Epithelial cell of esophagus (primary cell): ENCODE measurements at regions not wholly inside any gene's neighbourhood (a gene's known extent, or its start where the extent isn't known, plus 50 kb on each side); places are given as distances from the start of the nearest gene placed in this dataset.
A peak's percentile ranks its signal among the peaks of the same experiment; 100 is the strongest.
"Not testable (repeated sequence)": the region's sequence is repeated elsewhere in the genome, so short reads cannot be mapped to it uniquely, and the experiment has no call there.

Source experiments
- DNase-seq: peaks from one replicate; pipeline ENCODE4 v3.0.0; 2010; ENCODE audit warnings: low read depth
- H3K4me3 ChIP-seq: 2 replicates; pipeline ENCODE4 v1.5.1; 2011; ENCODE audit warnings: mild to moderate bottlenecking, low read length, control low read depth
- TF ChIP-seq, protein P1 (sequence below): IDR thresholded peaks from 2 replicates; pipeline ENCODE4 v1.5.1; 2011; ENCODE audit warnings: low read depth, mild to moderate bottlenecking, low read length, control low read depth, inconsistent platforms; ENCODE audit not compliant: insufficient read depth; ENCODE audit errors: missing control alignments

DNA sequence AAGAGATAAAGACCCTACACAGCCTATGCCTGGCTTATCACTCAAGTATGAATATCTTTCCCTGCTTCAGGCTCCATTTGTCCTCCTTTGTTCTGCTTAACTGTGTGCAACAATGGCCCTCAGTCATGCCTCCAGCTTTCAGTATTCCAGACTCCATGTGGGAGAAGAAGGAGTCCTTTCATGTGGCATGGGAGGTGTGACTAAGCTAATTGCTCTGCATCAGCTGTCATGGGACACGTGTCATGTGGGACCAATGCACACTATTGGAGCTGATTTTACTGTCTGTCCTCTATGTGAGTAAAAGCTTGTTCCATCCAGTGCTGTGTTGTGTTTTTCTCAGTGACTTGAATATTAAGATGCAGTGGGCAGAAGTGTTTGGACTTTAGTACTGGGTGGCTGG lies 1198.3 kb downstream of the OLFM4 start:
- no peak for DNase-seq
- no peak overlapping the region for H3K4me3 ChIP-seq
- TF ChIP-seq, protein P1, sequence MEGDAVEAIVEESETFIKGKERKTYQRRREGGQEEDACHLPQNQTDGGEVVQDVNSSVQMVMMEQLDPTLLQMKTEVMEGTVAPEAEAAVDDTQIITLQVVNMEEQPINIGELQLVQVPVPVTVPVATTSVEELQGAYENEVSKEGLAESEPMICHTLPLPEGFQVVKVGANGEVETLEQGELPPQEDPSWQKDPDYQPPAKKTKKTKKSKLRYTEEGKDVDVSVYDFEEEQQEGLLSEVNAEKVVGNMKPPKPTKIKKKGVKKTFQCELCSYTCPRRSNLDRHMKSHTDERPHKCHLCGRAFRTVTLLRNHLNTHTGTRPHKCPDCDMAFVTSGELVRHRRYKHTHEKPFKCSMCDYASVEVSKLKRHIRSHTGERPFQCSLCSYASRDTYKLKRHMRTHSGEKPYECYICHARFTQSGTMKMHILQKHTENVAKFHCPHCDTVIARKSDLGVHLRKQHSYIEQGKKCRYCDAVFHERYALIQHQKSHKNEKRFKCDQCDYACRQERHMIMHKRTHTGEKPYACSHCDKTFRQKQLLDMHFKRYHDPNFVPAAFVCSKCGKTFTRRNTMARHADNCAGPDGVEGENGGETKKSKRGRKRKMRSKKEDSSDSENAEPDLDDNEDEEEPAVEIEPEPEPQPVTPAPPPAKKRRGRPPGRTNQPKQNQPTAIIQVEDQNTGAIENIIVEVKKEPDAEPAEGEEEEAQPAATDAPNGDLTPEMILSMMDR: no peak

DNA sequence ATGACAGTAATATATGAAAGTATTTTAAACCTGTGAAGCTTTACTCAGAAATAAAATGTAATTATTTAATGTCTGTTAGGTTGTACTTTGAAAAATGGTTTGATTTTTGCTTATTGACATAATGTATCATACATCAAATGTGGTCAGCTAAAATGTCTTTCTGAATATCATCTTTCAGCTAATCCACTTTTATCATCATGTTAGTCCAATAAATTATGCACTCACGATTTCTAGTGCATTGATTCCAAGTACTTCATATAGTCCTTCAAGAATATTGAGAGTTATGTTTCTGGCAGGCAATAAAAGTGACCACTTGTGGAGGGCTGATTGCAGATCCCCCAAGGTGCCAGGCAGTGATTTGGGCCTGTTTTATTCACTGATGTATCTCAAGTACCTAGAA lies 1204.1 kb downstream of the OLFM4 start:
- H3K4me3 ChIP-seq: no peak overlapping the region
- TF ChIP-seq, protein P1: no peak
- no peak for DNase-seq

DNA sequence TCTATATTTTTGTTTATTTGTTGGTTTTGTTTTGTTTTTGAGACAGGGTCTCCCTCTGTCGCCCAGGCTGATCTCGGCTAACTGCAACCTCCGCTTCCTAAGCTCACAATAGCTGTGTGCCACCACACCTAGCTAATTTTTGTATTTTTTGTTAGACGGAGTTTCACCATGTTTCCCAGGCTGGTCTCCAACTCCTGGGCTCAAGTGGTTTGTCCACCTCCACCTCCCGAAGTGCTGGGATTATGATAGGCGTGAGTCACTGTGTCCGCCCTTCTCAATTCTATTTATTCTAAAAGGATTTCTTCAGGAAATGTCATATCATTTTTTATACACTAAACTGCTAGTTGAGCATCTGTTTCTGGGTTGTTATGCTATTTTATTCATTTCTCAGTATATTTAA lies 1206.0 kb downstream of the OLFM4 start:
- TF ChIP-seq, protein P1: no peak
- no peak overlapping the region for H3K4me3 ChIP-seq
- no peak for DNase-seq

DNA sequence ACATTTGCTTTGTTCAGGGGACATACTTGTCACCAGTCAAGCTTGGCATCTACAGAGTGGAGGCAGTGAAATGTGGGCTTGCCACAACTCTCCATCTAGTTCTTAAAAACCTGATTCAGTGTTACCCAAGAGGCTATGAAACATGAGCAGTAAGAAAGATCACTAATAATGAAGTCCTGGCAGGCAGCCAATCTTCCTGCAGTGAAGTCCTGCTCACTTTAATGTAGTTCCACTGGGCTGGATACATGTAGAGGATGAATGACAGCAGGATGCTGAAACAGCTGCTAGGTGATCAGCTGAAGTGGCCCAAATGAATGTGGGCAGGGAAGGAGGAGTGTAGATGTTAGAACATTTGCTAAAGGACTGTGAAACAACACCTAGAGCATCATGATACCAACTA lies 1213.1 kb downstream of the OLFM4 start:
- TF ChIP-seq, protein P1: no peak
- peak; percentile 29 for DNase-seq
- no peak overlapping the region for H3K4me3 ChIP-seq

DNA sequence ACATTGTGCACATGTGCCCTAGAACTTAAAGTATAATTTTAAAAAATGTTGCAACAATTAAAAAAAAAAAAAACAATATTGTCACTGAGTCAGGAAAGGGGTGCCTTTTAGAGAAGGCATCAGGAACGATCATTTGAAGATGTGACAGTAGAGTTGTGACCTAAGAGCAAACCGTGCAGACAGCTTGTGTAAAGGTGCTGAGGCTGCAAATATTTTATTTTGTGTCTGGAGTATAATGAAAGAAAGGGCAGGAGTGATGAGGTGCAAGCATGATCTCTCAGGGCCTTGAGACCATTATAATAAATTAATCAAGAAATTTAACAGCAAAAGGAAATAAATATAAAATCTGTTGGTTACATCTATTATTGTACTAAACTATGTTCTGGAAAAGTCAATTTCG lies 1219.7 kb downstream of the OLFM4 start:
- no peak for DNase-seq
- H3K4me3 ChIP-seq: no peak overlapping the region
- TF ChIP-seq, protein P1: no peak

DNA sequence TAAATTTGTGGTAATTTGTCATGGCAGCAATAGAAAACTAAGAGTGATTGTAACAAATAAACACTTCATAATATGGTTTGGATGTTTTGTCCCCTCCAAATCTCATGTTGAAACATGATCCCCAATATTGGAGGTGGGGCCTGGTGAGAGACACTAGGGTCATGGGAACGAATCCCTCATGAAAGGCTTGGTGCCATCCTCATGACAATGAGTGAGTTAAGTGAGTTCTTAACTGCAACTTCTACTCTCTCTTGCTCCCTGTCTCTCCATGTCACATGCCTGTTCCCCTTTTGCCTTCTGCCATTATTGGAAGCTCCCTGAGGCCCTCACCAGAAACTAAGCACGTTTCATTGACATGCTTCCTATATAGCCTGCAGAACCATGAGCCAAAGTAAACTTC lies 1233.2 kb downstream of the OLFM4 start:
- no peak for DNase-seq
- TF ChIP-seq, protein P1: no peak
- H3K4me3 ChIP-seq: no peak overlapping the region

DNA sequence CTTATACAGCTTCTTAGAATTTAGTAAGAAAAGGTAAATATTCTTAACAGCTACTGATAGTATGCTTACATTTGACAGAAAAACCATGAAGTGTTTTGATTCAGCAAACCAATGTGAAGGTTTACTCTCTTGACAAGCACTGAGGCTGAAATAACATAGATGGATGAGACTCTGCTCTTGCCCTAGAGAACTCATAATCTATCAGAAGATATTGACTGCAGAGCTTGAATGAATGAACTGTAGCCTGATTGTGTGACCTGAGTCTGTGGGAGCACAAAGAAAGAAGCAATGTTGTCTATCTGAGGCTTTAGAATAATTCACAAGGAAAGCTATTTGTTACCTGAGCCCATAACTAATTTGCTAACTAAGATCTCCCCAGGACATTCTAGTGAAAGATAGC lies 1235.3 kb downstream of the OLFM4 start:
- TF ChIP-seq, protein P1: no peak
- H3K4me3 ChIP-seq: no peak overlapping the region
- DNase-seq: no peak

DNA sequence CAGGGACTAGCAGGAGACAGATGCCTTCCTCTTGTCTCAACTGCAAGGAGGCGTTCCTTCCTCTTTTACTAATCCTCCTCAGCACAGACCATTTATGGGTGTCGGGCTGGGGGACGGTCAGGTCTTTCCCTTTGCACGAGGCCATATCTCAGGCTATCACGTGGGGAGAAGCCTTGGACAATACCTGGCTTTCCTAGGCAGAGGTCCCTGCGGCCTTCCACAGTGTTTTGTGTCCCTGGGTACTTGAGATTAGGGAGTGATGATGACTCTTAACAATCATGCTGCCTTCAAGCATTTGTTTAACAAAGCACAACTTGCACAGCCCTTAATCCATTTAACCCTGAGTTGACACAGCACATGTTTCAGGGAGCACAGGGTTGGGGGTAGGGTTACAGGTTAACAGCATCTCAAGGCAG lies 1238.6 kb downstream of the OLFM4 start:
- not testable (repeated sequence) for H3K4me3 ChIP-seq, DNase-seq

DNA sequence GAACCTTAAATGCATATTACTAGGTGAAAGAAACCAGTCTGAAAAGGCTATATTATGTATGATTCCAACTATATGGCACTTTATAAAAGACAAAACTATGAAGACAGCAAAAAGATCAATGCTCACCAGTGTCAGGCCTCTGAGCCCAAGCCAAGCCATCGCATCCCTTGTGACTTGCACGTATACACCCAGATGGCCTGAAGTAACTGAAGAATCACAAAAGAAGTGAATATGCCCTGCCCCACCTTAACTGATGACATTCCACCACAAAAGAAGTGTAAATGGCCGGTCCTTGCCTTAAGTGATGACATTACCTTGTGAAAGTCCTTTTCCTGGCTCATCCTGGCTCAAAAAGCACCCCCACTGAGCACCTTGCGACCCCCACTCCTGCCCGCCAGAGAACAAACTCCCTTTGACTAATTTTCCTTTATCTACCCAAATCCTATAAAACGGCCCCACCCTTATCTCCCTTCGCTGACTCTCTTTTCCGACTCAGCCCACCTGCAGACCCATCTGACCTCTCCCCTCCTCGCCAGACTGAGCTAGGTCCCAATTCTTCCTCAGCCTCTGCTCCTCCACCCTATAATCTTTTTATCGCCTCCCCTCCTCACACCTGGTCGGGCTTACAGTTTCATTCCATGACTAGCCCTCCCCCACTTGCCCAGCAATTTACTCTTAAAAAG lies 1239.5 kb downstream of the OLFM4 start:
- not testable (repeated sequence) for H3K4me3 ChIP-seq, DNase-seq
